Nephron (organoid): ENCODE measurements at regions not wholly inside any gene's neighbourhood (a gene's known extent, or its start where the extent isn't known, plus 50 kb on each side); places are given as distances from the start of the nearest gene placed in this dataset.
"Not testable (repeated sequence)": the region's sequence is repeated elsewhere in the genome, so short reads cannot be mapped to it uniquely, and the experiment has no call there.

ENCODE experiments used
- H3K27ac Mint-ChIP-seq, 3 experiments: 2 replicates each; pipeline ENCODE4 v1.8.0; 2020; ENCODE audit warnings: mixed read lengths in 3 of 3, mild to moderate bottlenecking in 2 of 3, moderate library complexity in 1 of 3
- H3K27me3 Mint-ChIP-seq: 2 replicates; pipeline ENCODE4 v1.8.0; 2021; ENCODE audit warnings: low read depth, mild to moderate bottlenecking, moderate library complexity, mixed read lengths
- H3K36me3 Mint-ChIP-seq: 2 replicates; pipeline ENCODE4 v1.8.0; 2020; ENCODE audit warnings: low read depth, mixed read lengths
- H3K4me1 Mint-ChIP-seq: 2 replicates; pipeline ENCODE4 v1.8.0; 2020; ENCODE audit warnings: mixed read lengths
- H3K4me3 Mint-ChIP-seq, 3 experiments: 2 replicates each; pipeline ENCODE4 v1.8.0; 2020; ENCODE audit warnings: mild to moderate bottlenecking in 3 of 3, mixed read lengths in 3 of 3, moderate library complexity in 2 of 3
- H3K9me3 Mint-ChIP-seq: 2 replicates; pipeline ENCODE4 v1.8.0; 2020; ENCODE audit warnings: mixed read lengths
- TF ChIP-seq, protein P1 (sequence below), 3 experiments: fragments of 200-600 bp; sonication (generic); IDR thresholded peaks; one replicate each; pipeline ENCODE4 v1.5.0; 2021; ENCODE audit warnings: antibody characterized with exemption in 3 of 3; ENCODE audit not compliant: unreplicated experiment in 3 of 3

DNA sequence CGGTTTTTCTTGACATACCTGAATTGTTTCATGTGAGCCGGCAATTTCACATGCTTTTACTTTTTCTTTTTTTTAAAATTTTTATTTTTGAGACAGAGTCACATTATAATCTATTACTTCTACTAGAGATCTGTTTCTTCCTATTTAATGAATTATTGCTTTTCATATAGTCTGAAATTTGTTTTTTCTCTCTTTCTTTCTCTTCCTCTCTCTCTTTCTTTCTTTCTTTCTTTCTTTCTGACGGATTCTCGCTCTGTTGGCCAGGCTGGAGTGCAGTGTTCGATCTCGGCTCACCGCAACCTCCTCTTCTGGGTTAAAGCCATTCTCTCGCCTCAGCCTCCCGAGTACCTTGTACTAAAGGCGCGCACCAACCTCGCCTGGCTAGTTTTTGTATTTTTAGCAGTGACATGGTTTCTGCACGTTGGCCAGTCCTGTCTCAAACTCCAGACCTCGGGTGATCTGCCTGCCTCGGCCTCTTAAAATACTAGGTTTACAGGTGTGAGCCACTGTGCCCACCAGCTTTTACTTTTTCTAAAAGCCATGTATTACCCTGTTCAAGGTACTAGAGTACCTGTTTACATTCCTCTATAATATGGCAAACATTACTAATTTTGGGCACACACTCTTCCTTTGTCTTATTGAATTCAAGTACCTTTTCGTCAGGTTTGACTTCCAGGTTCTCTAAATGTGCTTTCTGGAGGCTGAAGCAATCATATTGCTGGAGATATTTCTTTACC, 86.5 kb upstream of the RHOU start:
- H3K27ac Mint-ChIP-seq, result no peak overlapping the region
- TF ChIP-seq, protein P1, sequence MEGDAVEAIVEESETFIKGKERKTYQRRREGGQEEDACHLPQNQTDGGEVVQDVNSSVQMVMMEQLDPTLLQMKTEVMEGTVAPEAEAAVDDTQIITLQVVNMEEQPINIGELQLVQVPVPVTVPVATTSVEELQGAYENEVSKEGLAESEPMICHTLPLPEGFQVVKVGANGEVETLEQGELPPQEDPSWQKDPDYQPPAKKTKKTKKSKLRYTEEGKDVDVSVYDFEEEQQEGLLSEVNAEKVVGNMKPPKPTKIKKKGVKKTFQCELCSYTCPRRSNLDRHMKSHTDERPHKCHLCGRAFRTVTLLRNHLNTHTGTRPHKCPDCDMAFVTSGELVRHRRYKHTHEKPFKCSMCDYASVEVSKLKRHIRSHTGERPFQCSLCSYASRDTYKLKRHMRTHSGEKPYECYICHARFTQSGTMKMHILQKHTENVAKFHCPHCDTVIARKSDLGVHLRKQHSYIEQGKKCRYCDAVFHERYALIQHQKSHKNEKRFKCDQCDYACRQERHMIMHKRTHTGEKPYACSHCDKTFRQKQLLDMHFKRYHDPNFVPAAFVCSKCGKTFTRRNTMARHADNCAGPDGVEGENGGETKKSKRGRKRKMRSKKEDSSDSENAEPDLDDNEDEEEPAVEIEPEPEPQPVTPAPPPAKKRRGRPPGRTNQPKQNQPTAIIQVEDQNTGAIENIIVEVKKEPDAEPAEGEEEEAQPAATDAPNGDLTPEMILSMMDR (IDR thresholded peaks at IDR 0.05; ENCODE audit: unreplicated experiment in 3 of 3), result no peak
- no peaks in the 10 kb centered on the region for H3K9me3 Mint-ChIP-seq
- H3K27me3 Mint-ChIP-seq, result peaks cover 65% of the 10 kb centered on the region
- H3K36me3 Mint-ChIP-seq, result no peaks in the 10 kb centered on the region
- H3K4me3 Mint-ChIP-seq, result peak overlapping the region; percentile 87 to 90 (median 90)
- H3K4me1 Mint-ChIP-seq, result peaks cover 27% of the 10 kb centered on the region

DNA sequence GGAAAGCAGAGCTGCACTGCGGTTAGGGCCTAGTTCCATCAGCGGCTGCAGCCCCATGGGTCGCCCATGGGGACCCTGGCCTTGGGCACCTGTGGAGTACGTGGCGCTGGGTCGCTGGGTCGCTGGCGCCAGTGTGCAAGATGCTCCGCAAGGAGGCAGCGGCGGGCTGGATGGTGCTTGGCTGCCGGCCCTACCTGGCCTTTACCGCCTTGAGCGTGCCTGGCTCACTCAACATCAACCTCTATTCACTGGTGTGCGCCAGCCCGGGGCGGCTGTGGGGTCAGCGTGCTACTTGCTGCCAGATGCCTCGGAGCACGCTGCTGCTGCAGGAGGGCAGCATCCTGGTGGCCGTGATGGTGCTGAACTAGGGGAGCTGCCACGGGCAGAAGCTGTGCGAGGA, 85.1 kb upstream of the RHOU start:
- Mint-ChIP-seq H3K27ac (no peak overlapping the region), H3K4me3 (no peak overlapping the region)

DNA sequence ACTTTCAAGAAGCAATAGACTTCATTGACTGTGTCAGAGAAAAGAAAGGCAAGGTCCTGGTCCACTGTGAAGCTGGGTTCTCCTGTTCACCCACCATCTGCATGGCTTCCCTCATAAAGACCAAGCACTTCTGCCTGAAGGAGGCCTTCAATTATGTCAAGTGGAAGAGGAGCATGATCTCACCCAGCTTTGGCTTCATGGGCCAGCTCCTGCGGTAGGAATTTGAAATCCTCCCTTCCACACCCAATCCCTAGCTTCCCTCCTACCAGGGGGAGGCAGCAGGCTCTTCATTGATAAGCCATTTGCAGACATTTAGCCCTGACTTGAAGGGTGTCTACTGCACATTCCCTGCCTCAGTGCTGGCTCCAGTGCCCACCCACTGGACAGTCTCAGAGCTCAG, 84.3 kb upstream of the RHOU start:
- H3K27me3 Mint-ChIP-seq, result peaks cover 67% of the 10 kb centered on the region
- peaks cover 27% of the 10 kb centered on the region for H3K4me1 Mint-ChIP-seq
- H3K36me3 Mint-ChIP-seq, result no peaks in the 10 kb centered on the region
- H3K9me3 Mint-ChIP-seq, result no peaks in the 10 kb centered on the region
- H3K27ac Mint-ChIP-seq, result no peak overlapping the region
- H3K4me3 Mint-ChIP-seq, result no peak overlapping the region
- TF ChIP-seq, protein P1 (IDR thresholded peaks at IDR 0.05; ENCODE audit: unreplicated experiment in 3 of 3), result no peak

More for the DNA sequence above, 85.1 kb upstream of the RHOU start:
- TF ChIP-seq, protein P1 (IDR thresholded peaks at IDR 0.05; ENCODE audit: unreplicated experiment in 3 of 3), result no peak
- Mint-ChIP-seq H3K36me3 (no peaks in the 10 kb centered on the region), H3K9me3 (no peaks in the 10 kb centered on the region), H3K27me3 (peaks cover 67% of the 10 kb centered on the region), H3K4me1 (peaks cover 27% of the 10 kb centered on the region)

DNA sequence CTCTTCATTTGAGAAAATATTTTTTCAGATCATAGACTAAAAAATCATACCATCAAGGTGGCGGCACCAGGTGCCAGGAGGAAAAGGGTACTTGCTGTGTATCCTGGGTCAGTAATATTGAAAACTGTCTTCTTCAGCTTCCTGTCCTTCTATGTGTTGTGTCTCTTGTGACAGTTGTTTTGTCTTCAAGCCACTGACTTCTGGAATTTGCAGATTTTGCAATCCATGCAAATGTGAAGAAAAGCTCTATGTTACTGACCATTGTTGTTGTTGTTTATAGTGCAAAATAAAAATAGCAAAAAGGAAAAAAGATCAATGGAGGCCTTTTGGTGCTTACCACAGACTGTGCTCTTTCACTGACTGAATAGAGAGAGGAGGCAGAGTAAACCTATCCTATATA, 83.2 kb upstream of the RHOU start:
- Mint-ChIP-seq H3K4me3 (no peak overlapping the region), H3K27me3 (peaks cover 60% of the 10 kb centered on the region), H3K4me1 (peaks cover 20% of the 10 kb centered on the region)

DNA sequence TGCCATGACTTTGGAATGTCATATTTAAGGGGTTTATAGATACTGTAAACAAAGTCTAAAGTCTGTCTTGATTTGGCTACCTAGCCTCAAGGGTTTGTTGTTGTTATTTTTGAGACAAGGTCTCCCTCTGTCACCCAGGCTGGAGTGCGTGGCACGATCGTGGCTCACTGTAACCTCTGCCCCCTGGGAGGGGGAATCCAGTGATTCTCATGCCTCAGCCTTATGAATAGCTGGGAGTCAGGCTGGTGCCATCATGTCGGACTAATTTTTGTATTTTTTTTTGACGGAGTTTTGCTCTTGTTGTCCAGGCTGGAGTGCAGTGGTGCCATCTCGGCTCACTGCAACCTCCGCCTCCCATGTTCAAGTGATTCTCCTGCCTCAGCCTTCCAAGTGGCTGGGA, 82.2 kb upstream of the RHOU start:
- Mint-ChIP-seq H3K4me1 (peaks cover 12% of the 10 kb centered on the region), H3K27me3 (peaks cover 50% of the 10 kb centered on the region)
- not testable (repeated sequence) for H3K36me3 Mint-ChIP-seq, H3K4me3 Mint-ChIP-seq, H3K27ac Mint-ChIP-seq, H3K9me3 Mint-ChIP-seq

More for the DNA sequence above, 83.2 kb upstream of the RHOU start:
- no peaks in the 10 kb centered on the region for H3K9me3 Mint-ChIP-seq
- TF ChIP-seq, protein P1 (IDR thresholded peaks at IDR 0.05; ENCODE audit: unreplicated experiment in 3 of 3), result no peak
- no peak overlapping the region for H3K27ac Mint-ChIP-seq
- no peaks in the 10 kb centered on the region for H3K36me3 Mint-ChIP-seq

DNA sequence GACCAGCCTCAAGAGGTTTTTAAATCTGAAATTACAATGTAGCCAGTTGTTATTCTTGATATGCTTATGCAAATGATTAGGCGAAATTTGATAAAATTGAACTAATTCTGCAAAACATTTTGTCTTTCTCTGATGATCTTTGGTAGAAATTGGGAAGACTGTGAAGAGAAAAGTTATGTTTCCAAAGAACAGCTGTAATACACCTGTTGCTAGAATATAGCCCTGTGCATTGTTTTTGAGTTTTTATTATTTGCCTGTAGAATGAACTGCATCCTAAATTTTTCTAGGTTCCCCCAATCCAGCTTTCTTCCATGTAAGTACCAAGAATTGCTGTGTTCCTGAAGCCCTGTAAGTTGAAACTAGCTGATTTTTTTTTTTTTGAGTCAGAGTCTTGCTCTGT, 81.5 kb upstream of the RHOU start:
- Mint-ChIP-seq H3K9me3 (no peaks in the 10 kb centered on the region), H3K27ac (no peak overlapping the region), H3K4me1 (peaks cover 5% of the 10 kb centered on the region), H3K4me3 (no peak overlapping the region), H3K27me3 (peaks cover 43% of the 10 kb centered on the region), H3K36me3 (no peaks in the 10 kb centered on the region)
- TF ChIP-seq, protein P1 (IDR thresholded peaks at IDR 0.05; ENCODE audit: unreplicated experiment in 3 of 3), result no peak
